Left ventricle myocardium inferior (tissue), 1 donor: ENCODE measurements at regions not wholly inside any gene's neighbourhood (a gene's known extent, or its start where the extent isn't known, plus 50 kb on each side); places are given as distances from the start of the nearest gene placed in this dataset.
"Not testable (repeated sequence)": the region's sequence is repeated elsewhere in the genome, so short reads cannot be mapped to it uniquely, and the experiment has no call there.

Source experiments
- DNase-seq: peaks from one replicate; pipeline ENCODE4 v3.0.0-alpha.2; 2020
- H3K27ac ChIP-seq: fragments of 200-600 bp; replicated peaks from 2 replicates; pipeline ENCODE4 v1.8.0; 2021
- H3K27me3 ChIP-seq: fragments of 200-600 bp; 2 replicates; pipeline ENCODE4 v1.8.0; 2021; ENCODE audit warnings: low read depth
- H3K36me3 ChIP-seq: fragments of 200-600 bp; 2 replicates; pipeline ENCODE4 v1.8.0; 2021
- H3K4me1 ChIP-seq: fragments of 200-600 bp; 2 replicates; pipeline ENCODE4 v1.8.0; 2021
- H3K4me3 ChIP-seq: fragments of 200-600 bp; 2 replicates; pipeline ENCODE4 v1.8.0; 2021; ENCODE audit warnings: mild to moderate bottlenecking, moderate library complexity
- H3K9me3 ChIP-seq: fragments of 200-600 bp; replicated peaks from 2 replicates; pipeline ENCODE4 v1.8.0; 2021
- intact Hi-C: fragments of 100-400 bp; cut with micrococcal nuclease; formaldehyde crosslinking; loops from one replicate; pipeline ENCODE4 v1.11.0; 2022
- TF ChIP-seq, protein P1 (sequence below): fragments of 200-600 bp; IDR thresholded peaks from 2 replicates; pipeline ENCODE4 v1.8.0; 2021; ENCODE audit warnings: antibody characterized with exemption, mild to moderate bottlenecking, borderline replicate concordance
- donor health status: DM: no; HTN: yes; CAD: no; lungs with severe emphysema.

DNA sequence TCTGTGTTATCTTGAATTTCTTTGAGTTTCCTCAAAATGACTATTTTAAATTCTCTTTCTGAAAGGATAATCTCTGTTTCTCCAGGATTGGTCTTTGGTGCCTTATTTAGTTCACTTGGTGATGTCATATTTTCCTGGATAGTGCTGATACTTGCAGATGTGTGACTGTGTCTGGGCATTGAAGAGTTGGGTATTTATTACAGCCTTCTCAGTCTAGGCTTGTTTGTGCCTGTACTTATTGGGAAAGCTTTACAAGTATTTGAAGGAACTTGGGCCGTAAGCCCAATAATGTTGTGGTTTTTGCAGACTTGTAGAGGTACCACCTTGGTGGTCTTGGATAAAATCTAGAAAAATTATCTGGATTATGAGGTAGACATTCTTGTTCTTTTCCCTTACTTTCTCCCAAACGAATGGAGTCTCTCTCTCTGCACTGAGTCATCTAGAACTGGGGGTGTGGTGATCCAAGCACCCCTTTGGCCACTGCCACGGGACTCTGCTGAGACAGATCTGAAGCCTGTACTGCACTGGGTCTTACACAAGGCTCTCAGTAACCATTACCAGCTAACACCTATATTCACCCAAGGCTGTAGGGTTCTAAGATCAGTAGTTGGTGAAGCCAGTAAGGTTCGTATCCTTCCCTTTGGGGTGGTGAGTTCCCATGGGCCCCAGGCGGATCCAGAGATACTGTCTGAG is 703.7 kb upstream of the MGAT4C start:
- intact Hi-C loops = no loop called here
- H3K27ac ChIP-seq = no peak overlapping the region
- DNase-seq = no peak
- H3K27me3 ChIP-seq = no peaks in the 10 kb centered on the region
- TF ChIP-seq, protein P1, sequence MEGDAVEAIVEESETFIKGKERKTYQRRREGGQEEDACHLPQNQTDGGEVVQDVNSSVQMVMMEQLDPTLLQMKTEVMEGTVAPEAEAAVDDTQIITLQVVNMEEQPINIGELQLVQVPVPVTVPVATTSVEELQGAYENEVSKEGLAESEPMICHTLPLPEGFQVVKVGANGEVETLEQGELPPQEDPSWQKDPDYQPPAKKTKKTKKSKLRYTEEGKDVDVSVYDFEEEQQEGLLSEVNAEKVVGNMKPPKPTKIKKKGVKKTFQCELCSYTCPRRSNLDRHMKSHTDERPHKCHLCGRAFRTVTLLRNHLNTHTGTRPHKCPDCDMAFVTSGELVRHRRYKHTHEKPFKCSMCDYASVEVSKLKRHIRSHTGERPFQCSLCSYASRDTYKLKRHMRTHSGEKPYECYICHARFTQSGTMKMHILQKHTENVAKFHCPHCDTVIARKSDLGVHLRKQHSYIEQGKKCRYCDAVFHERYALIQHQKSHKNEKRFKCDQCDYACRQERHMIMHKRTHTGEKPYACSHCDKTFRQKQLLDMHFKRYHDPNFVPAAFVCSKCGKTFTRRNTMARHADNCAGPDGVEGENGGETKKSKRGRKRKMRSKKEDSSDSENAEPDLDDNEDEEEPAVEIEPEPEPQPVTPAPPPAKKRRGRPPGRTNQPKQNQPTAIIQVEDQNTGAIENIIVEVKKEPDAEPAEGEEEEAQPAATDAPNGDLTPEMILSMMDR = no peak
- no peaks in the 10 kb centered on the region for H3K36me3 ChIP-seq
- peaks cover 14% of the 10 kb centered on the region for H3K9me3 ChIP-seq
- H3K4me3 ChIP-seq = no peak overlapping the region
- H3K4me1 ChIP-seq = no peaks in the 10 kb centered on the region

DNA sequence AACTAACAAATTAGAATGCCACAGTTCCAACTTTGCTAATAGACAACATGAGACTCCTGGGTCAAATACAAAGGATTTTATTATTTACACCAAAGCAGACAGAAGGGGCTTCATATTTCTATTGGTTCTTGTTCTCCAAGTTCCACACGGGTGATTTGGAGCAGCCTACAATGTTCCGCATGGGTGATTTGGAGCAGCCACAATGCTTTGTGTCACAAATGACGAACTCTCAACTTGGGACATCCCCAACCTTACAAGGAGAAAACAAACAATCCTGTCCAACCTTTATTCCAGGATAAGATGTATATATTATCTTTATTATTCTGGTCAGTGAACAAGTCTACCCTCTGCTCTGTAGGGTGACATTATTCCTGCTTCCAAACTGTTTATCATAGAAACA is 694.3 kb upstream of the MGAT4C start:
- H3K27me3 ChIP-seq = no peaks in the 10 kb centered on the region
- DNase-seq = no peak
- intact Hi-C loops = no loop called here
- no peak overlapping the region for H3K4me3 ChIP-seq
- no peaks in the 10 kb centered on the region for H3K4me1 ChIP-seq
- no peak overlapping the region for H3K27ac ChIP-seq
- TF ChIP-seq, protein P1 = no peak
- H3K36me3 ChIP-seq = no peaks in the 10 kb centered on the region
- H3K9me3 ChIP-seq = no peaks in the 10 kb centered on the region

DNA sequence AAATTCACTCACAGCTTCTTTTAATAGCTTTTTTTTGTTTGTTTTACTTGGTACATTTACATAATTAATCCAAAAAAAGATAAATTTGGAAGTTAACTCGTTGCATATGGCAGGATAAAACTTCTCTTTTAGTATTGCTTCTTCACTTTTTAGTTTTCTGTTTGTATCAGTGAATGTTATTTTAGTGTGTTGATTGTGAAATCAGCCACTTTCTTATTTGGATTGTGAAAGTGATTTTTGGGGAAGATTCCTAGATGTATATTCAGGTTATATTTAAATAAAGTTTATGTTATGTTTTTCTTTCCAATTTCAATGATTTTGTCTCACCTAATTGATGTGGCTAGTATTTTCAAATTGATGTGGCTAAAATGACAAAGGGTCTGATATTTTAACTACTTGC is 693.9 kb upstream of the MGAT4C start:
- no peak overlapping the region for H3K4me3 ChIP-seq
- DNase-seq = no peak
- H3K27me3 ChIP-seq = no peaks in the 10 kb centered on the region
- intact Hi-C loops = no loop called here
- TF ChIP-seq, protein P1 = no peak
- no peaks in the 10 kb centered on the region for H3K36me3 ChIP-seq
- no peaks in the 10 kb centered on the region for H3K9me3 ChIP-seq
- no peaks in the 10 kb centered on the region for H3K4me1 ChIP-seq
- no peak overlapping the region for H3K27ac ChIP-seq

DNA sequence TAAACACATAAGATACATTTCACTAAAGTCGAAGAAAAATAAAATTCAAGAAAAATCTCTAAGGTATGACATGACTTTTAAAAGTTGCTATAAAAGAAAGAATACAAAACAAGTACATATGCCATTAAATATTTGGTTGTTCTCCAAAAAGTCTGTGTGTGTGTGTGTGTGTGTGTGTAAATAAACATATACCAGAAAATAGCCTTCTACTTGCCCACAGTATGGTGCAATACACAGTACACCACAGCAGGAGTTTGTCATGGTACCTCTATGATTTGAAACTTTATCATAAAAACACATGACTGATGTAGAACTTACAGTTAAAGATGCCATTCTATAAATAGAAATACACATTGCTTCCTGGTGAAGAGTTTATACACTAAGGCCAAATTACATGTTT is 692.7 kb upstream of the MGAT4C start:
- Histone ChIP-seq H3K27me3 (no peaks in the 10 kb centered on the region), H3K4me3 (no peak overlapping the region), H3K36me3 (no peaks in the 10 kb centered on the region), H3K27ac (no peak overlapping the region), H3K9me3 (no peaks in the 10 kb centered on the region), H3K4me1 (no peaks in the 10 kb centered on the region)
- no peak for DNase-seq
- intact Hi-C loops = no loop called here
- TF ChIP-seq, protein P1 = no peak

DNA sequence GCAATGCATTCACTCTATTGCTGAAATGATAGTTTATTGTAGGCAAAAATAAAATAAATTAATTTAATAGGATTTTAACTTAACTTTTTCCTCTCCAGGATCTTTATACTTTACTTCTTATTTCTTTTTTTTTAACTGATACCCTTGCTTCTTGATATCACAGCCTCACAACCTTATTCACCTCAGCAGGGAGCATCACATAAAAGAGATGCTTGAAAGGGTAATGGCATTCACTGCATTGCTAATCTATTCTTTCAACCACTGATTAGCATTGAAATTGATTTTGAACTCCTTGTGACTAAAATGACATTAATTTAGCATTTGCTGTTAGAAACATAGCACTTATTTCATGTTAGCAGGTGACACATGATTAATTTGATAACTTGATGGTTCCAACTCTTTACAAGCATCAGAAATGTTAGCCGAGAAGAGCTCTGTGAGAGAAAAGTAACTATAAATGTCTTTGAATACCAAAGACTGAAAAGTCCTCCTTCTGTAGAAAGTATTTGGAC is 689.5 kb upstream of the MGAT4C start:
- Histone ChIP-seq H3K4me3 (no peak overlapping the region), H3K9me3 (no peaks in the 10 kb centered on the region), H3K27me3 (no peaks in the 10 kb centered on the region), H3K27ac (no peak overlapping the region), H3K4me1 (no peaks in the 10 kb centered on the region), H3K36me3 (no peaks in the 10 kb centered on the region)
- TF ChIP-seq, protein P1 = no peak
- intact Hi-C loops = no loop called here
- no peak for DNase-seq

DNA sequence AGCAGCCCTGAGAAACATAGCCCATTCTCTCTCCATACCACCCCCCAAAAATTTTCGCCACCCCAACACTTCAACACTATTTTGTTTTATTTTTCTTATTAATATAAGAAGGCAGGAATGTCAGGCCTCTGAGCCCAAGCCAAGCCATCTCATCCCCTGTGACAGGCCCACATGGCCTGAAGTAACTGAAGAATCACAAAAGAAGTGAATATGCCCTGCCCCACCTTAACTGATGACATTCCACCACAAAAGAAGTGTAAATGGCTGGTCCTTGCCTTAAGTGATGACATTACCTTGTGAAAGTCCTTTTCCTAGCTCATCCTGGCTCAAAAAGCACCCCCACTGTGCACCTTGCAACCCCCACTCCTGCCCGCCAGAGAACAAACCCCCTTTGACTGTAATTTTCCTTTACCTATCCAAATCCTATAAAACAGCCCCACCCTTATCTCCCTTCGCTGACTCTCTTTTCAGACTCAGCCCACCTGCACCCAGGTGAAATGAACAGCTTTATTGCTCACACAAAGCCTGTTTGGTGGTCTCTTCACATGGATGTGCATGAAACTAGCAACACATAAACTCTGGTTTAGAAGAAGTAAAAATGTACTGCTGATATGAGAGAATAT is 688.1 kb upstream of the MGAT4C start:
- H3K4me1 ChIP-seq, intact Hi-C loops, H3K27ac ChIP-seq: not testable (repeated sequence)

More for the DNA sequence above, 688.1 kb upstream of the MGAT4C start:
- not testable (repeated sequence) for H3K9me3 ChIP-seq, H3K27me3 ChIP-seq, DNase-seq, H3K4me3 ChIP-seq, H3K36me3 ChIP-seq
